RCC 7860 (cell line): ENCODE measurements at regions not wholly inside any gene's neighbourhood (a gene's known extent, or its start where the extent isn't known, plus 50 kb on each side); places are given as distances from the start of the nearest gene placed in this dataset.

Experiments used
- DNase-seq: peaks from one replicate; pipeline ENCODE4 v3.0.0-alpha.2; 2015; ENCODE audit warnings: low spot score
- FAIRE-seq: peaks from 2 replicates; lab custom pipeline; 2012; peaks lifted over from hg19 to GRCh38; lab: Jason Lieb, UNC

- no peak for FAIRE-seq
- no peak for DNase-seq
Observed at GRCh38 chr1:199150756-199151155, 511.9 kb downstream of the PTPRC start.

DNA sequence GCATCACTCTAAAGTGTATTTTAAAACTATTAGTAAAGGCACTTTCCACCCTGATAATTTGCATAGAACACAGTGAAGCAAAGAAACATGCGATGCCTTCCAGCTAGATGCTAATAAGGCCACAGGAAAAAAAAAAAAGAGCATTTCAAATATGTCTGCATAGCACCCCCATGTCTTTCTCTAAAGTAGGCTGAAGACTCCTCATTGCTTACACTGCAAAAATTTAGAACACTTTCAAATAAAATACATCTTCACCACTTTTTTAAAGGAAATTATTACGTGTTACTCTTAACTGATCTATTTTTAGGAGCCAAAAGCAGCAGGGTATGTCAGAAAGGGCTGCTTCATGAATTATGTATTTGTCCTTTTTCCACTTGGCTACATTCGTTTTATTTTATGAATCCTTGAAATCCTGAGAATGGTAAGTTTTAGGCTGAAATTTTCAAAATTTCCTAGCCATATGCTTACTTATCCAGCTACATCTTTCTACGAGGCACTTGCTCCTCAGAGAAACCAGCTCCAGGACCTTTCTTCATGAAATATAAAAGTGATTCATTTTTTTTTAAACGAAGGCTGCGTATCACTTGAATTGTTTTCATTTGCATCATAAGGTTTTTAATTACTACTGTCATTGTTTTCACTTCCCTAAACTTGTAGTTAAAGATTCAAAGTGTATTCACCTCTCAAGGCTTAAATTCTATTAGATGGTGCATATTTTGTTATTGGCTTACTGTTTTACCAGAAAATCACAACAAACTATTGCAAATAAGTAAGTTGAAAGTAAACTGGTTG is 513.0 kb downstream of the PTPRC start:
- FAIRE-seq: no peak

GRCh38 chr1:199152676-199153075 is 513.8 kb downstream of the PTPRC start:
- FAIRE-seq (no peak), DNase-seq (no peak)

More for the DNA sequence above, 513.0 kb downstream of the PTPRC start:
- DNase-seq: no peak

DNA sequence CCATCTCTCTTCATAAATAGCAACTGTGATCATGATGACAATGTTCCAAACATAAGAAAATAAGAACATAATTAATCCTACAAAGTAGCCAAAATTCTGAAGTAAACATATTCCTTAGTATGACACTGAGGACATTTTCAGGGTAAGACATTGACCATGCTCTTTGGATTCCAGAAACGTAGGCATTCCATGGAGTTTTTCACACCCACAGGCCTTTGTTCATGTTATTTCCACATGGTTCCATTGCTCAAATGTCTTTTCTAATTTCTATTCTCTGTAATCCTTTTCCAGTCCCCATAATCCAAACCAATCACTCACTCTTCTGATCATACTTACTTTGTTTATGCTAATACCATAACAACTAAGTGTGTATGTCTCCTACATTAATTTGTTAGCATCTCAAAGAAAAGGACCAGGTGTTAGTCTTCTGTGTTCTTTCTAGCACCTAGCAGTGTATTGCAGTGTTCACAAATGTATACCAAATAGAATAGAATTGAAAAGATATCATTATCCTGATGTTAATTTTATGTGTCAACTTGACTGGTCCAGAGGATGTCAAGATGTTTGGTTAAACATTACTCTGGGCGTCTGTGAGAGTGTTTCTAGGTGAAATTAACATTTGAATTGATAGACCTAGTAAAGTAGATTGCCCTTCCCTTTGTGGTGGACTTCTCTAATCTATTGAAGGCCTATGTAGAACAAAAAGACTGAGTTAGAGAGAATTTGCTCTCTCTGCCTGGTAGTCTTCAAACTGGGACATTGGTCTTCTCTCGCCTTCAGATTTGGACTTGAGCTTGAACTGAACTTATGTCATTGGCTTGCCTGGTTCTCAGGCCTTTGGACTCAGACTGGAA is 516.6 kb downstream of the PTPRC start:
- DNase-seq (no peak), FAIRE-seq (no peak)

GRCh38 chr1:199157494-199157893 is 518.7 kb downstream of the PTPRC start:
- peak; percentile 48 for DNase-seq
- FAIRE-seq: peak; percentile 63

- FAIRE-seq (no peak), DNase-seq (no peak)
Observed at GRCh38 chr1:199160521-199161318, 521.9 kb downstream of the PTPRC start.

DNA sequence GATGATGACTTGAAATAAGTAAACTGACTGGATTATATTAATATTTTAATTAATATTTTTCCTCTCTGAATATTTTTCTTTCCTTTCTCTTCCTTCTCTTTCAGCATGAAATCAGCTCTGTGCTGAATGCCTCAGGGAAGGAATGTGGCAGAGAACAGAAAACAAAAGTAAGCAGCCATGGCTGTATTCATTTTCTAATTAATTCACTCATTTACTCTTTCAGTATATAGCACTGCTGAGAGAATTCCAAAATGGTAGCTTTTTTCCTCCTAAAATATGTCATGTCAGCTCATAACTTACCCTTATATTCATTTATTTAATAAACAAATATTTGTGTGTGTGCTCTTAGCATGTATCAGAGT is 522.5 kb downstream of the PTPRC start:
- FAIRE-seq (no peak), DNase-seq (no peak)

DNA sequence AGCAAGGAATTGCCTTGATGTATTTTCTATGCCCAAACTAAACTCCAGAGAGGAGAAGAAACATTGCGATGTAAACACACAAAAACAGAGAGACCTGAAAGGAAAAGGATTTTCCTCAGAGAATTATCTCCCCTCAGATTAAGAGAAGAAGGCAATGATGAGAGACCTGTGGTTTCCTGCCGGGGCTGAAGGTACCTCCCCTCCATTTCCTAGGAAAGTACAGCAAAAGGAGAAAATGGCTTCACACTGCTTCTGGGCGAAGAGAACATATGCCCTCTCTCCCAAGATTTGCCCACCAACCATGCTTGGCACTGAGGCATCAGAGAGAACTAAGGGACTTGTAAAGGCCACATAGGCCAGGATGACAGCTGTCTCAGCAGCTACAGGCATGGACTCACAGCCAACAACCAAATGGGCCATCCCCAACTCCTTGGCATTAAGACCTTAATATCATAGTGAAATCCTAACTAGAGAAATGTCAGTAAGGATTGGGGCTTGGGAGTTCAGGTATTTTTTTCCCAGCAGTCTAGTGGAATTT is 523.0 kb downstream of the PTPRC start:
- DNase-seq: no peak
- FAIRE-seq: no peak

DNA sequence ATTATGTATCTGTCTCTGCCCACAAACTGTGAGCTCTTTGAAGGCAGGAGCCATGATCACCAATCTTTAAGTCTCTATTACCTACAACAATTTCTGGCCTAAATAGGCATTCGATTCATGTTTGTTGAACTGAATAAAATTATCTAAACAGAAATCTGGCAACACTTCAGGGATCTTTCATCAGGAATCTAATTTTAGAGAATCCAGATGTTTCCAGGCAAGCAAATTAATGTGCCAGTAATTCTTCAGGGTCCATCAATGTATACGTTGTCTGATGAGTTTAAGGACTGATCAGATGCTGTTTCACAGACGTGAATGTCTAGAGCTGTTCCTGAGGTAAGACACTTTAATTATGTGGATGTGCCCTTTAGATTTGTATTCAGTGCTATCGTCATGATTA is 524.4 kb downstream of the PTPRC start:
- FAIRE-seq: no peak

DNA sequence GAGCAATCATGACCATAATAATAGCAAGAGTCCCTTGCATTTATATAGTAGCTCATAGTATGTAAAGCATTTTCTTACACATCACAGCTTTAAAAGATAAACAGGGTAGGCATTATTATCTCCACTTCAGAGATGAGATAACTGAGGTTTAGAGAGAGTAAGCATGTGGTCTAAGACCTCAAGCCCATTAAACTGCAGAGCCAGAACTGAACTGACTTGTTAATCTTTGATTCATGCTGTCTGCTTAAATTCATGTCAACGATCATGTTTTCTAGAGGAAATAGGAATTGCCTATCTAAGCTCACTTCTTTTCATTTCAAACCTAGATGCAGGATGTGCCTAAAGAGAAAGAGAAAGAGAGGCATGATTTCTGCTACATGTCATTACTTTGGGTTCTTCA is 524.8 kb downstream of the PTPRC start:
- FAIRE-seq (no peak), DNase-seq (no peak)

More for the DNA sequence above, 524.4 kb downstream of the PTPRC start:
- no peak for DNase-seq

GRCh38 chr1:199167460-199167859 is 528.6 kb downstream of the PTPRC start:
- FAIRE-seq (no peak), DNase-seq (no peak)

- DNase-seq: no peak
- FAIRE-seq: no peak
Observed at GRCh38 chr1:199168888-199169585, 530.2 kb downstream of the PTPRC start.

DNA sequence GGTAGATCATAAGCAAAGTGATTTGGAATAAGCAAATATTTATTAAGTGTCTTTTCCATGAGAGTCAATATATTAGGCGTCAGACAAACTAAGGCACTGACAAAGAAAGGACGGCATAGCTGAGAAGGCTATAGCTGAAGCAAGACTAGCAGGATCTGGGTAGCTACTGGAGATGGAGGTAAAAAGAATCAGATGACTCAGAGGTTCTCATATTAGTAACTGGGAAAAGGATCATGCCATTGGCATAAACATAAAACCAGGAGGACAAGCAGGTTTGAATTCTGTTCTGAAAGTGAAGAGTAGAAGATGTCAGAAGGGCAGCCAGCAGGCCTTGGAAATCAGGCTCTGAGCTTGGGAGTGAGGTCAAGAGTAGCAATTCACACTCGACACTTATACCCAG is 531.9 kb downstream of the PTPRC start:
- FAIRE-seq: no peak
- DNase-seq: no peak

DNA sequence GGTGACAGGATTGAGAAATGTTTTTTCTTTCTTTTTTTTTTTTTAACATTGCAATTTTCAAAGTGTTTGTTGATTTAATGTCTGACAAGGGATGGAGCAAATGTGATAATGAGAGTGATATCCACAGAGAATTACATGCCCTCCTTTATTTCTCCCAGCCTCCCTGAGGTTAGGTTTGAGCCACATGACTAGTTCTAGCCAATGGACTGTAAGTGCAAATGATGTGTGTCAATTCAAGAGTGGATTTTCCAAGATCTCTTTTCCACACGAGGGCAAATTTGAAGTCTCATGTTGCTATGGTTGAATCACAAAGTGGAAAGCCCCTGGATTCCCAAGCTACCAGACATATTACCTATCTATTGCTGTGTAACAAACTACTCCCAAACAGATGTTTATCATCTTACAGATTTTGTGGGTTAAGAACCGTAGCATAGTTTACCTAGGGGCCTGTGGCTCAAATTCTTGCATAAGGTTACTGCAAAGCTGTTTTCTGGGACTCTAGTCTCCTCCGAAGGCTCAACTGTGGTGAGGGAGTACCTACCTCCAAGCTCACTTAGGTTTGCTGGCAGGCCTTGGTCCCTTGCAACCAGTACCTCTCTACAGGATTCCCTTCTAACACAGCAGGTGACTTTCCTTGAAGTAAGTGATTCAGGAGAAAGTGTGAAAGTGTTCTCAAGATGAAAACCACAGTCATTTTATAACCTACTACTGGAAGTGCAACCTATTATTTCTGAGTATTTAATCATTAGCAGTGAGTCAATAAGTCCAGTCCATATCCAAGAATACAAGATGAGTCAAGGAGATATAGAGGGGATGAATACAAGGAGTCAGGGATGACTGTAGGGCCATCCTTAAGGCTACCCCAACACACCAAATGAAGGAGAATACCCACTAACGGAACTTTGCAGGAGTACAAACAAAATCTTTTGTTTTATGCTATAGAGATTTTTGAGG is 533.6 kb downstream of the PTPRC start:
- DNase-seq (peak; percentile 40), FAIRE-seq (no peak)

GRCh38 chr1:199173356-199173755 is 534.5 kb downstream of the PTPRC start:
- FAIRE-seq (no peak), DNase-seq (peak; percentile 11)

DNA sequence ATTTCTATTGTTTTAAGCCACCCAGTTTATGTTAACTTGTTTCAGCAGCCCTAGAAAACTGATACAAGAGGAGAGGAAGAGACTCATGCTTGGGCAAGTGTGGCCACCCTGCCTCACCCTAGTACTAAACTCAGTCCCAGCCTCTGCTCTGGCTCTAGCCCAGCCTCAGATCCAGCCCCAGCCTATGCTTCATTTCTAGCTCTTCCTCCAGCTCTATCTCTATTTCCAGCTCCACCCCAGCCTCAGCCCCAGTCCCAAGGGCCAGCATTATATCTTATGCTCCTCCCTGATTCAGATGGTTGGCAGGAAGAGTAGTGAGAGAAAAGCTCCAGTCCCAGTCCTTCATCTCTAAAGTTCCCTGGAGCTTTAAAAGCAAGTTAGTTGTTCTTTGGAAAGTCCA is 535.5 kb downstream of the PTPRC start:
- no peak for FAIRE-seq
- DNase-seq: no peak

- FAIRE-seq (no peak), DNase-seq (no peak)
Observed at GRCh38 chr1:199176713-199177112, 537.9 kb downstream of the PTPRC start.

GRCh38 chr1:199177241-199177640 is 538.4 kb downstream of the PTPRC start:
- DNase-seq: no peak
- no peak for FAIRE-seq

DNA sequence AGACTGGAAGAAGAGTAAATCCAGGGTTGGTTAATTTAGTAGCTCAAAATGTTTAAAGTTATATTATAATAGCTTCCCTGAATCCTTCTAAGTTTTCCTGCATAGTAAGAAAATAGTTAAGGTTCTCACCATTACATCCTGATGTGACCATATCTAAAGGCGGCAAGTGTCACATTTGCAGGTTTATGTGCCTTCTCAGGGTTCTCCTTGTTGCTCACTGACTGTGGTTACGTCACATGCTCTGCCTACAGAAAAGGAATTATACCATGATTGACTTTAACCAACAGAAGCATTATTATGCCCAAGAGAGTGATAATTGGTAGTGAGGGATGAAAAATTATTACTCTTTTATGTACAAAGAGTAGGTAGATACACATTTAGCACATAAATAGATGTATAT is 539.8 kb downstream of the PTPRC start:
- no peak for FAIRE-seq
- no peak for DNase-seq
